SK-N-SH (cell line): ENCODE measurements at regions not wholly inside any gene's neighbourhood (a gene's known extent, or its start where the extent isn't known, plus 50 kb on each side); places are given as distances from the start of the nearest gene placed in this dataset.

Experiments
- CTCF ChIA-PET: fragments of 300-600, 350-600 bp; formaldehyde crosslinking; extraction: SDS; loops from one replicate; lab custom pipeline; 2021; lab: Yijun Ruan, JAX
- POLR2A ChIA-PET: fragments of 350-600 bp; sonication (Branson Sonifier 250); formaldehyde crosslinking; extraction: SDS; loops from one replicate; lab custom pipeline; 2020; ENCODE audit warnings: antibody characterized with exemption, inconsistent platforms; lab: Yijun Ruan, JAX
- DNase-seq: peaks from one replicate; pipeline ENCODE4 v3.0.0; 2012
- H2AFZ ChIP-seq: fragments of 200-600 bp; sonication (generic); 2 replicates; pipeline ENCODE4 v1.8.1; 2016; ENCODE audit warnings: antibody characterized with exemption, mild to moderate bottlenecking, low read depth
- H3F3A ChIP-seq: fragments of 200-600 bp; sonication (generic); replicated peaks from 2 replicates; pipeline ENCODE3; 2016; ENCODE audit warnings: antibody characterized with exemption, mild to moderate bottlenecking; ENCODE audit not compliant: insufficient read depth
- H3K27ac ChIP-seq, 2 experiments: fragments of 200-500 bp in 1 of 2; fragments of 200-600 bp in 1 of 2; sonication (Bioruptor generic) in 1 of 2; sonication (generic), shearing (Covaris generic) in 1 of 2; 2 replicates each; pipeline versions ENCODE4 v1.5.1 to v1.6.1; 2014 to 2016; ENCODE audit warnings: low read depth in 2 of 2, inconsistent platforms in 1 of 2, low read length in 1 of 2, mild to moderate bottlenecking in 1 of 2, mixed read lengths in 1 of 2
- H3K27me3 ChIP-seq: fragments of 200-600 bp; sonication (generic), shearing (Covaris generic); 2 replicates; pipeline ENCODE4 v1.6.1; 2016; ENCODE audit warnings: mixed run types; ENCODE audit not compliant: insufficient read depth
- H3K36me3 ChIP-seq, 2 experiments: fragments of 200-500 bp in 1 of 2; fragments of 200-600 bp in 1 of 2; sonication (Bioruptor generic) in 1 of 2; sonication (generic) in 1 of 2; replicated peaks in 1 of 2; 2 replicates each; pipeline versions ENCODE3 to v1.5.1; 2014 to 2016; ENCODE audit warnings: low read length in 1 of 2, mild to moderate bottlenecking in 1 of 2; ENCODE audit not compliant: insufficient read depth in 2 of 2, control insufficient read depth in 1 of 2
- H3K4me1 ChIP-seq, 2 experiments: fragments of 200-500 bp in 1 of 2; fragments of 200-600 bp in 1 of 2; sonication (Bioruptor generic) in 1 of 2; sonication (generic), shearing (Covaris generic) in 1 of 2; 2 replicates each; pipeline versions ENCODE4 v1.5.1 to v1.6.1; 2014 to 2016; ENCODE audit warnings: low read depth in 1 of 2, low read length in 1 of 2, mixed run types in 1 of 2; ENCODE audit not compliant: insufficient read depth in 2 of 2, control insufficient read depth in 1 of 2
- H3K4me2 ChIP-seq: fragments of 200-600 bp; sonication (generic), shearing (Covaris generic); 2 replicates; pipeline ENCODE4 v1.6.1; 2017; ENCODE audit warnings: mixed run types
- H3K4me3 ChIP-seq, 2 experiments: fragments of 200-500 bp in 1 of 2; fragments of 200-600 bp in 1 of 2; sonication (Bioruptor generic) in 1 of 2; sonication (generic), shearing (Covaris generic) in 1 of 2; 2 replicates each; pipeline versions ENCODE4 v1.5.1 to v1.8.1; 2014 to 2016; ENCODE audit warnings: low read depth in 2 of 2, inconsistent platforms in 1 of 2, low read length in 1 of 2, mild to moderate bottlenecking in 1 of 2, mixed read lengths in 1 of 2, moderate library complexity in 1 of 2
- H3K79me2 ChIP-seq: fragments of 200-600 bp; sonication (generic); 2 replicates; pipeline ENCODE4 v1.8.1; 2017; ENCODE audit warnings: mild to moderate bottlenecking; ENCODE audit not compliant: insufficient read depth
- H3K9ac ChIP-seq: fragments of 200-600 bp; sonication (generic); 2 replicates; pipeline ENCODE4 v1.6.1; 2017; ENCODE audit warnings: mixed run types
- H3K9me2 ChIP-seq: fragments of 200-600 bp; sonication (generic); 2 replicates; pipeline ENCODE4 v1.6.1; 2017; ENCODE audit warnings: mixed run types
- H3K9me3 ChIP-seq: fragments of 200-600 bp; sonication (generic); 2 replicates; pipeline ENCODE4 v1.6.1; 2017; ENCODE audit warnings: mixed run types, mild to moderate bottlenecking, moderate library complexity
- H4K20me1 ChIP-seq: fragments of 200-600 bp; sonication (generic); 2 replicates; pipeline ENCODE4 v1.6.1; 2017; ENCODE audit warnings: mild to moderate bottlenecking, mixed run types; ENCODE audit not compliant: insufficient read depth
- CHD2 ChIP-seq: fragments of 150-350 bp; IDR thresholded peaks from 2 replicates; pipeline ENCODE4 v1.6.1; 2018; ENCODE audit warnings: low read length; ENCODE audit not compliant: partially characterized antibody
- EP300 ChIP-seq, 2 experiments: IDR thresholded peaks; 2 replicates each; pipeline versions ENCODE4 v1.4.0 to v1.6.1; 2012; ENCODE audit warnings: borderline replicate concordance in 1 of 2, low read depth in 1 of 2, low read length in 1 of 2
- EZH2phosphoT487 ChIP-seq: fragments of 200-600 bp; sonication (generic); IDR thresholded peaks from 2 replicates; pipeline ENCODE4 v1.6.1; 2017; ENCODE audit warnings: low read depth, mixed run types, mild to moderate bottlenecking, antibody characterized with exemption, moderate library complexity, borderline replicate concordance
- FOXJ3 ChIP-seq: sonication (generic); formaldehyde crosslinking; IDR thresholded peaks from 2 replicates; pipeline ENCODE4 v1.5.1; 2020; ENCODE audit warnings: mild to moderate bottlenecking, missing genetic modification reagents
- FOXM1 ChIP-seq: IDR thresholded peaks from 2 replicates; pipeline ENCODE4 v1.4.0; 2012; ENCODE audit warnings: low read depth, mild to moderate bottlenecking
- JUND ChIP-seq: IDR thresholded peaks from 2 replicates; pipeline ENCODE4 v1.4.0; 2012
- MEF2A ChIP-seq: IDR thresholded peaks from 2 replicates; pipeline ENCODE4 v1.4.0; 2012; ENCODE audit warnings: low read depth, borderline replicate concordance
- MXI1 ChIP-seq: IDR thresholded peaks from 2 replicates; pipeline ENCODE4 v1.6.1; 2012; ENCODE audit warnings: mild to moderate bottlenecking, low read depth, low read length, improper control_type of control experiment
- NFIC ChIP-seq: IDR thresholded peaks from 2 replicates; pipeline ENCODE4 v1.4.0; 2012; ENCODE audit warnings: borderline replicate concordance
- NRF1 ChIP-seq: IDR thresholded peaks from 2 replicates; pipeline ENCODE4 v1.6.1; 2012; ENCODE audit warnings: low read depth, mild to moderate bottlenecking, low read length
- RAD21 ChIP-seq: IDR thresholded peaks from 2 replicates; pipeline ENCODE4 v1.6.1; 2012; ENCODE audit warnings: mild to moderate bottlenecking, low read length
- RCOR1 ChIP-seq: fragments of 150-350 bp; IDR thresholded peaks from 2 replicates; pipeline ENCODE4 v1.6.1; 2017; ENCODE audit warnings: antibody characterized with exemption, low read length
- RXRA ChIP-seq: IDR thresholded peaks from 2 replicates; pipeline ENCODE4 v1.4.0; 2012; ENCODE audit warnings: low read depth, mild to moderate bottlenecking, borderline replicate concordance
- SIN3A ChIP-seq: IDR thresholded peaks from 2 replicates; pipeline ENCODE4 v1.6.1; 2012; ENCODE audit warnings: low read depth, mild to moderate bottlenecking, low read length, moderate library complexity, borderline replicate concordance
- TEAD4 ChIP-seq: IDR thresholded peaks from 2 replicates; pipeline ENCODE4 v1.4.0; 2012; ENCODE audit warnings: mild to moderate bottlenecking, borderline replicate concordance; ENCODE audit not compliant: insufficient read depth
- YY1 ChIP-seq: IDR thresholded peaks from 2 replicates; pipeline ENCODE4 v1.4.0; 2012; ENCODE audit warnings: low read depth, mild to moderate bottlenecking
- WGBS: methylation state at CpG from one replicate; pipeline ENCODE4 v1.1.6; 2017; ENCODE audit warnings: low lambda C conversion rate; 5-methylcytosine and 5-hydroxymethylcytosine counted together
- TF ChIP-seq, protein P1 (sequence below): fragments of 150-350 bp; IDR thresholded peaks from 2 replicates; pipeline ENCODE4 v1.6.1; 2016; ENCODE audit warnings: mild to moderate bottlenecking, low read depth, low read length
- TF ChIP-seq, protein P2 (sequence below): IDR thresholded peaks from 2 replicates; pipeline ENCODE4; 2012
- TF ChIP-seq, protein P3 (sequence below): IDR thresholded peaks from 2 replicates; pipeline ENCODE4 v1.6.1; 2012; ENCODE audit warnings: mild to moderate bottlenecking, low read depth, low read length, moderate library complexity
- TF ChIP-seq, protein P4 (sequence below): IDR thresholded peaks from 2 replicates; pipeline ENCODE4 v1.4.0; 2012; ENCODE audit warnings: low read depth

DNA sequence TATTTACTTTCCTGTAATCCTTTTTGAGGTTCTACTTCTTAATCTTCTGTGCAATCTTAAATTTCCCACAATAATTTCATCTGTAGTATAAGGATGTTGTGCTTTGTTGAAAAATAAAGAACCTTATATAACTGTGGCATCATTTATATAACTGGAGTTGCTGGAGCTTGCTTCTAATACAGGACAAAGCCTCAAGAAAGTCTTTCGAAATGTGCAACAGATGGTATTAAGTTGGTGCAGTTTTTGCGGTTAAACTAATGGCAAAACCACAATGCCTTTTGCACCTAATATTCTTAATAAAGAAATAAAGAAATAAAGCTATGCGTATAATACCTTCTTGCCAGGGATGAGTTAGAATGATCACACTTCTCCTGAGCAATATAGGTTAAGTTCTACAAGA, 180.0 kb downstream of the KITLG start:
- H3K9me3 ChIP-seq = no peaks in the 10 kb centered on the region
- peaks cover 0 to 10% of the 10 kb centered on the region in 2 experiments; a peak in 1 of 4 replicates for H3K4me1 ChIP-seq
- no peaks in the 10 kb centered on the region for H3K27me3 ChIP-seq
- CTCF ChIA-PET = interaction anchor here (0.7 to 1.0 kb wide), 2 partner anchors 16 to 689 kb away, joined by 3 read pairs; no protein-coding TSS in a partner anchor
- no peak for DNase-seq
- H4K20me1 ChIP-seq = 0 out of 2 replicates have a peak, but pooled peaks cover 4% of the 10 kb centered on the region
- TF ChIP-seq, protein P1, sequence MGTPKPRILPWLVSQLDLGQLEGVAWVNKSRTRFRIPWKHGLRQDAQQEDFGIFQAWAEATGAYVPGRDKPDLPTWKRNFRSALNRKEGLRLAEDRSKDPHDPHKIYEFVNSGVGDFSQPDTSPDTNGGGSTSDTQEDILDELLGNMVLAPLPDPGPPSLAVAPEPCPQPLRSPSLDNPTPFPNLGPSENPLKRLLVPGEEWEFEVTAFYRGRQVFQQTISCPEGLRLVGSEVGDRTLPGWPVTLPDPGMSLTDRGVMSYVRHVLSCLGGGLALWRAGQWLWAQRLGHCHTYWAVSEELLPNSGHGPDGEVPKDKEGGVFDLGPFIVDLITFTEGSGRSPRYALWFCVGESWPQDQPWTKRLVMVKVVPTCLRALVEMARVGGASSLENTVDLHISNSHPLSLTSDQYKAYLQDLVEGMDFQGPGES = no peak
- no peak for TF ChIP-seq FOXJ3
- TF ChIP-seq RAD21 = no peak
- no peak for TF ChIP-seq YY1
- no peak for TF ChIP-seq MXI1
- TF ChIP-seq, protein P2, sequence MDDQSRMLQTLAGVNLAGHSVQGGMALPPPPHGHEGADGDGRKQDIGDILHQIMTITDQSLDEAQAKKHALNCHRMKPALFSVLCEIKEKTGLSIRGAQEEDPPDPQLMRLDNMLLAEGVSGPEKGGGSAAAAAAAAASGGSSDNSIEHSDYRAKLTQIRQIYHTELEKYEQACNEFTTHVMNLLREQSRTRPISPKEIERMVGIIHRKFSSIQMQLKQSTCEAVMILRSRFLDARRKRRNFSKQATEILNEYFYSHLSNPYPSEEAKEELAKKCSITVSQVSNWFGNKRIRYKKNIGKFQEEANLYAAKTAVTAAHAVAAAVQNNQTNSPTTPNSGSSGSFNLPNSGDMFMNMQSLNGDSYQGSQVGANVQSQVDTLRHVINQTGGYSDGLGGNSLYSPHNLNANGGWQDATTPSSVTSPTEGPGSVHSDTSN = no peak
- TF ChIP-seq NRF1 = no peak
- TF ChIP-seq MEF2A = no peak
- no peak for TF ChIP-seq EP300 (IDR thresholded peaks at IDR 0.05; ENCODE audit: borderline replicate concordance in 1 of 2, low read depth in 1 of 2, low read length in 1 of 2)
- 0 out of 4 replicates have a peak overlapping the region, but pooled peaks of 1 of the 2 experiments have one; percentile 47 for H3K27ac ChIP-seq
- no peak overlapping the region for H3K9ac ChIP-seq
- WGBS = 93% methylated on average over 3 of the region's 3 CpGs
- H3K79me2 ChIP-seq = peaks cover 93% of the 10 kb centered on the region
- H3K36me3 ChIP-seq = peaks cover 0 to 5% of the 10 kb centered on the region in 2 experiments
- H2AFZ ChIP-seq = no peak overlapping the region
- H3K4me3 ChIP-seq = no peak overlapping the region
- H3F3A ChIP-seq = peaks cover 29% of the 10 kb centered on the region
- POLR2A ChIA-PET = no interaction called here
- H3K4me2 ChIP-seq = no peak overlapping the region
- H3K9me2 ChIP-seq = no peaks in the 10 kb centered on the region

DNA sequence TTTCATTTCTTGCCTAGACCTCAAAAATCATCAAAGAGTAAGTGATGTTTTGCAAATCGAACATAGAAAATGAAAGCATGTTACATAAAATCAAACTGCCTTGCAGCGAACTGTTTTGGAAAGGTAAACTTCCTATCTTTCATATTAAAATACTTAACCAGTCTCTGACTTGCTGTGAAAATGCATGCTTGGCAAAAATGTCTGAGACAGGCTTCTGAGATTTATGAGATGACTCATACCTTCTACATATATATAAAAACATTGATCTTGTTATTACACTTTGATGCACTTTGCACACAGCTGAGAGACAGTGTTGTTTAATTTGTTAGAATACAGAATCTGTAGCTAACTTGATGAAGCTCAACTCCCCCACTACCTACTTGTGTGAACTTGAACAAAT, 179.1 kb downstream of the KITLG start:
- Histone ChIP-seq H4K20me1 (0 out of 2 replicates have a peak, but pooled peaks cover 4% of the 10 kb centered on the region), H3K4me1 (peaks cover 0 to 10% of the 10 kb centered on the region in 2 experiments; a peak in 1 of 4 replicates), H2AFZ (no peak overlapping the region), H3K27me3 (no peaks in the 10 kb centered on the region), H3K9me3 (no peaks in the 10 kb centered on the region), H3K27ac (peak overlapping the region in 1 of 2 experiments; percentile 47; a peak in 2 of 4 replicates), H3K9me2 (no peaks in the 10 kb centered on the region), H3K4me2 (peak overlapping the region; percentile 61; the same call in 1 of the 2 replicates), H3F3A (peaks cover 20% of the 10 kb centered on the region), H3K9ac (no peak overlapping the region), H3K36me3 (peaks cover 0 to 5% of the 10 kb centered on the region in 2 experiments), H3K79me2 (peaks cover 91% of the 10 kb centered on the region), H3K4me3 (0 out of 4 replicates have a peak overlapping the region, but pooled peaks of 1 of the 2 experiments have one; percentile 28)
- 55% methylated on average over 2 of the region's 2 CpGs for WGBS
- ChIA-PET POLR2A (no interaction called here), CTCF (no interaction called here)
- DNase-seq = no peak
- TF ChIP-seq, protein P3, sequence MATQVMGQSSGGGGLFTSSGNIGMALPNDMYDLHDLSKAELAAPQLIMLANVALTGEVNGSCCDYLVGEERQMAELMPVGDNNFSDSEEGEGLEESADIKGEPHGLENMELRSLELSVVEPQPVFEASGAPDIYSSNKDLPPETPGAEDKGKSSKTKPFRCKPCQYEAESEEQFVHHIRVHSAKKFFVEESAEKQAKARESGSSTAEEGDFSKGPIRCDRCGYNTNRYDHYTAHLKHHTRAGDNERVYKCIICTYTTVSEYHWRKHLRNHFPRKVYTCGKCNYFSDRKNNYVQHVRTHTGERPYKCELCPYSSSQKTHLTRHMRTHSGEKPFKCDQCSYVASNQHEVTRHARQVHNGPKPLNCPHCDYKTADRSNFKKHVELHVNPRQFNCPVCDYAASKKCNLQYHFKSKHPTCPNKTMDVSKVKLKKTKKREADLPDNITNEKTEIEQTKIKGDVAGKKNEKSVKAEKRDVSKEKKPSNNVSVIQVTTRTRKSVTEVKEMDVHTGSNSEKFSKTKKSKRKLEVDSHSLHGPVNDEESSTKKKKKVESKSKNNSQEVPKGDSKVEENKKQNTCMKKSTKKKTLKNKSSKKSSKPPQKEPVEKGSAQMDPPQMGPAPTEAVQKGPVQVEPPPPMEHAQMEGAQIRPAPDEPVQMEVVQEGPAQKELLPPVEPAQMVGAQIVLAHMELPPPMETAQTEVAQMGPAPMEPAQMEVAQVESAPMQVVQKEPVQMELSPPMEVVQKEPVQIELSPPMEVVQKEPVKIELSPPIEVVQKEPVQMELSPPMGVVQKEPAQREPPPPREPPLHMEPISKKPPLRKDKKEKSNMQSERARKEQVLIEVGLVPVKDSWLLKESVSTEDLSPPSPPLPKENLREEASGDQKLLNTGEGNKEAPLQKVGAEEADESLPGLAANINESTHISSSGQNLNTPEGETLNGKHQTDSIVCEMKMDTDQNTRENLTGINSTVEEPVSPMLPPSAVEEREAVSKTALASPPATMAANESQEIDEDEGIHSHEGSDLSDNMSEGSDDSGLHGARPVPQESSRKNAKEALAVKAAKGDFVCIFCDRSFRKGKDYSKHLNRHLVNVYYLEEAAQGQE = no peak
- TF ChIP-seq, protein P2 = peak; percentile 76
- TF ChIP-seq RXRA (no peak), CHD2 (no peak), RAD21 (no peak), MXI1 (no peak), EZH2phosphoT487 (no peak), SIN3A (no peak), FOXM1 (no peak), TEAD4 (no peak), JUND (peak; percentile 73), NFIC (no peak), RCOR1 (no peak)
- TF ChIP-seq, protein P4, sequence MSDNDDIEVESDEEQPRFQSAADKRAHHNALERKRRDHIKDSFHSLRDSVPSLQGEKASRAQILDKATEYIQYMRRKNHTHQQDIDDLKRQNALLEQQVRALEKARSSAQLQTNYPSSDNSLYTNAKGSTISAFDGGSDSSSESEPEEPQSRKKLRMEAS = no peak
